ENCODE measurements at regions not wholly inside any gene's neighbourhood (a gene's known extent, or its start where the extent isn't known, plus 50 kb on each side); places are given as distances from the start of the nearest gene placed in this dataset.

DNA sequence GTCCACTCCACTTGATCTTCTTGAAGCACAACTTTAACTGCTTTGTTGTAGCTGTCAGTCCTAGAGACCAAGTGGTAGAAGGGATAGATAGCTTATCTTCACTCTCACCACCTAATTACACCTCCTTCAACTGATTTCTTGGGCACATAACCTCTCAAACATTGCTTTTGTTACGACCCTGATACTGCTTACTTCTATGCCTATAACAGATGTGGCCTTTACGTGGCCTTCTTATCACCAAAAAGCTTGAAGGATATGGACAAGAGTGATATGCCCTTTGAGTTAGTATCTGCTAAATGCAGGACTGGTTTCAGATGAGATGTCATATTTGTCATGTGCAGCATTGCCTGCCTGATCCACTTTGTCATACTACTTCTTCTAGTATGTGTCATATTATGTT, 847.2 kb downstream of the TDRD15 start:
- H3K4me1 ChIP-seq (ENCODE audit: control insufficient read depth, insufficient read depth, low read length): no peaks in the 10 kb centered on the region
- no peaks in the 10 kb centered on the region for H3K36me3 ChIP-seq (ENCODE audit: control insufficient read depth in 2 of 2, insufficient read depth in 1 of 2, low read length in 2 of 2)
- no peaks in the 10 kb centered on the region for H3K9me3 ChIP-seq (ENCODE audit: control insufficient read depth, insufficient read depth, low read depth, low read length)
- CTCF ChIA-PET: no interaction called here
- TF ChIP-seq YY1 (tag by site-specific recombination; IDR thresholded peaks at IDR 0.05) (no peak), GLI2 (tag by site-specific recombination; IDR thresholded peaks at IDR 0.05; ENCODE audit: borderline replicate concordance, low read depth) (no peak), ZNF140 (tag by site-specific recombination; IDR thresholded peaks at IDR 0.05) (no peak), ZNF544 (tag by site-specific recombination; IDR thresholded peaks at IDR 0.05) (no peak), KLF10 (tag by site-specific recombination; IDR thresholded peaks at IDR 0.05) (no peak)
- POLR2A ChIA-PET: no interaction called here
- no peak overlapping the region for H3K4me3 ChIP-seq (ENCODE audit: low read depth, low read length)
- H3K27ac ChIP-seq (ENCODE audit: extremely low read depth, low read depth, low read length): no peak overlapping the region

DNA sequence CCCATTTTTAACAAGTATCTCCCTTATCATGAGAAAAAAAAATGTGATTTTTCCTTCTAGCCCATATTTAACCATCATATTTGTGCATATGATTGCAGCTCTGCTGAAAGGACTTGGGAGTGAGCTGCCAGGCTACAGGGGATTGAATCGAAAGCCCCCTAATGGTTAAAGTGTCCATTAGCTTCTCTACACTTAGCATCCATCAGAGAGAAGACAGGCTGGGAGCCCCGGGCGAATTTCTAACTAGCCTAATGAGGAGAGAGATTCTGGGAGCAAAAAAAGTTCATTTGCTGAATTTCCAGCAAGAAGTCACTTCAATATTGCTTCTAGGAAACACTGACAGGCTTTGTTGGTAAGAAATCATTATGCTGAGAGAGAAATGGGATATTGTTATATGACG, 848.8 kb downstream of the TDRD15 start:
- H3K27ac ChIP-seq (ENCODE audit: extremely low read depth, low read depth, low read length): no peak overlapping the region
- no peaks in the 10 kb centered on the region for H3K4me1 ChIP-seq (ENCODE audit: control insufficient read depth, insufficient read depth, low read length)
- CTCF ChIA-PET: no interaction called here
- no peak overlapping the region for H3K4me3 ChIP-seq (ENCODE audit: low read depth, low read length)
- H3K36me3 ChIP-seq (ENCODE audit: control insufficient read depth in 2 of 2, insufficient read depth in 1 of 2, low read length in 2 of 2): no peaks in the 10 kb centered on the region
- no peaks in the 10 kb centered on the region for H3K9me3 ChIP-seq (ENCODE audit: control insufficient read depth, insufficient read depth, low read depth, low read length)
- POLR2A ChIA-PET: no interaction called here
- TF ChIP-seq ZNF707 (tag by site-specific recombination; IDR thresholded peaks at IDR 0.05) (no peak), ZNF768 (tag by site-specific recombination; IDR thresholded peaks at IDR 0.05) (no peak), ZNF843 (tag by site-specific recombination; IDR thresholded peaks at IDR 0.05) (no peak), ZNF174 (tag by site-specific recombination; IDR thresholded peaks at IDR 0.05) (no peak), GLIS2 (tag by site-specific recombination; IDR thresholded peaks at IDR 0.05) (no peak), ZBTB48 (tag by site-specific recombination; IDR thresholded peaks at IDR 0.05) (no peak), ZNF585B (tag by site-specific recombination; IDR thresholded peaks at IDR 0.05) (no peak), ZBTB1 (tag by site-specific recombination; IDR thresholded peaks at IDR 0.05) (no peak), FEZF1 (tag by site-specific recombination; IDR thresholded peaks at IDR 0.05) (no peak), ZNF169 (tag by site-specific recombination; IDR thresholded peaks at IDR 0.05) (no peak), ZNF664 (tag by site-specific recombination; IDR thresholded peaks at IDR 0.05) (no peak)

DNA sequence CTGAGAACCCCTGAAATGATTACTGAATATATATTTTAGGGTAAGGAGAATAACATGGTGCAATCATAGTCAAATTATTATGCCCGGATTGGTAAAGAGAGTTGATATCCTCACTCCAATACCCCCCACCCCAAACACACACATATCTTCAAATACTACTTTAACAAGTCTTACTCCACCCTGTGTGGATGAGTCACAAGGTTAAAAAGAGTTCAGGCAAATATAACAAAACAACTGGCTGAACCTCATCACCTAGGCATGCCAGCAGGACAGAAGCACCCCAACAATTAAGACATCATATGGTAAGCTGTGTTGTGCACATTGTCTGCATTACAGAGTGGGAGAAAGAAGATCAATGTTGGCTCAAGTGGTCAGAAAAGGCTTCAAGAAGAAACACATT, 857.4 kb downstream of the TDRD15 start:
- no peak overlapping the region for H3K27ac ChIP-seq (ENCODE audit: extremely low read depth, low read depth, low read length)
- H3K9me3 ChIP-seq (ENCODE audit: control insufficient read depth, insufficient read depth, low read depth, low read length): no peaks in the 10 kb centered on the region
- ChIA-PET POLR2A (no interaction called here), CTCF (no interaction called here)
- H3K4me3 ChIP-seq (ENCODE audit: low read depth, low read length): no peak overlapping the region
- no peaks in the 10 kb centered on the region for H3K36me3 ChIP-seq (ENCODE audit: control insufficient read depth in 2 of 2, insufficient read depth in 1 of 2, low read length in 2 of 2)
- H3K4me1 ChIP-seq (ENCODE audit: control insufficient read depth, insufficient read depth, low read length): no peaks in the 10 kb centered on the region
- TF ChIP-seq ZNF785 (tag by site-specific recombination; IDR thresholded peaks at IDR 0.05) (no peak), MZF1 (tag by site-specific recombination; IDR thresholded peaks at IDR 0.05; ENCODE audit: borderline replicate concordance) (no peak), ZNF621 (tag by site-specific recombination; IDR thresholded peaks at IDR 0.05) (no peak), ZNF132 (tag by site-specific recombination; IDR thresholded peaks at IDR 0.05; ENCODE audit: borderline replicate concordance) (no peak), ZIC2 (tag by site-specific recombination; IDR thresholded peaks at IDR 0.05) (no peak), ZNF335 (tag by site-specific recombination; conservative IDR thresholded peaks at IDR 0.05) (no peak), ZNF184 (tag by site-specific recombination; IDR thresholded peaks at IDR 0.05) (no peak), ZNF155 (tag by site-specific recombination; IDR thresholded peaks at IDR 0.05) (no peak), ZNF510 (tag by site-specific recombination; IDR thresholded peaks at IDR 0.05; ENCODE audit: insufficient replicate concordance) (no peak), ZNF133 (tag by site-specific recombination; IDR thresholded peaks at IDR 0.05) (no peak), ZBTB8A (tag by site-specific recombination; IDR thresholded peaks at IDR 0.05) (no peak), ZNF114 (tag by site-specific recombination; IDR thresholded peaks at IDR 0.05) (no peak), ZNF366 (tag by site-specific recombination; conservative IDR thresholded peaks at IDR 0.05) (no peak)
- TF ChIP-seq, protein P1, sequence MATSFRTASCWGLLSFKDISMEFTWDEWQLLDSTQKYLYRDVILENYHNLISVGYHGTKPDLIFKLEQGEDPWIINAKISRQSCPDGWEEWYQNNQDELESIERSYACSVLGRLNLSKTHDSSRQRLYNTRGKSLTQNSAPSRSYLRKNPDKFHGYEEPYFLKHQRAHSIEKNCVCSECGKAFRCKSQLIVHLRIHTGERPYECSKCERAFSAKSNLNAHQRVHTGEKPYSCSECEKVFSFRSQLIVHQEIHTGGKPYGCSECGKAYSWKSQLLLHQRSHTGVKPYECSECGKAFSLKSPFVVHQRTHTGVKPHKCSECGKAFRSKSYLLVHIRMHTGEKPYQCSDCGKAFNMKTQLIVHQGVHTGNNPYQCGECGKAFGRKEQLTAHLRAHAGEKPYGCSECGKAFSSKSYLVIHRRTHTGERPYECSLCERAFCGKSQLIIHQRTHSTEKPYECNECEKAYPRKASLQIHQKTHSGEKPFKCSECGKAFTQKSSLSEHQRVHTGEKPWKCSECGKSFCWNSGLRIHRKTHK (tag by site-specific recombination; IDR thresholded peaks at IDR 0.05): no peak
- TF ChIP-seq, protein P2, sequence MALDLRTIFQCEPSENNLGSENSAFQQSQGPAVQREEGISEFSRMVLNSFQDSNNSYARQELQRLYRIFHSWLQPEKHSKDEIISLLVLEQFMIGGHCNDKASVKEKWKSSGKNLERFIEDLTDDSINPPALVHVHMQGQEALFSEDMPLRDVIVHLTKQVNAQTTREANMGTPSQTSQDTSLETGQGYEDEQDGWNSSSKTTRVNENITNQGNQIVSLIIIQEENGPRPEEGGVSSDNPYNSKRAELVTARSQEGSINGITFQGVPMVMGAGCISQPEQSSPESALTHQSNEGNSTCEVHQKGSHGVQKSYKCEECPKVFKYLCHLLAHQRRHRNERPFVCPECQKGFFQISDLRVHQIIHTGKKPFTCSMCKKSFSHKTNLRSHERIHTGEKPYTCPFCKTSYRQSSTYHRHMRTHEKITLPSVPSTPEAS (tag by site-specific recombination; IDR thresholded peaks at IDR 0.05): no peak
- TF ChIP-seq, protein P3, sequence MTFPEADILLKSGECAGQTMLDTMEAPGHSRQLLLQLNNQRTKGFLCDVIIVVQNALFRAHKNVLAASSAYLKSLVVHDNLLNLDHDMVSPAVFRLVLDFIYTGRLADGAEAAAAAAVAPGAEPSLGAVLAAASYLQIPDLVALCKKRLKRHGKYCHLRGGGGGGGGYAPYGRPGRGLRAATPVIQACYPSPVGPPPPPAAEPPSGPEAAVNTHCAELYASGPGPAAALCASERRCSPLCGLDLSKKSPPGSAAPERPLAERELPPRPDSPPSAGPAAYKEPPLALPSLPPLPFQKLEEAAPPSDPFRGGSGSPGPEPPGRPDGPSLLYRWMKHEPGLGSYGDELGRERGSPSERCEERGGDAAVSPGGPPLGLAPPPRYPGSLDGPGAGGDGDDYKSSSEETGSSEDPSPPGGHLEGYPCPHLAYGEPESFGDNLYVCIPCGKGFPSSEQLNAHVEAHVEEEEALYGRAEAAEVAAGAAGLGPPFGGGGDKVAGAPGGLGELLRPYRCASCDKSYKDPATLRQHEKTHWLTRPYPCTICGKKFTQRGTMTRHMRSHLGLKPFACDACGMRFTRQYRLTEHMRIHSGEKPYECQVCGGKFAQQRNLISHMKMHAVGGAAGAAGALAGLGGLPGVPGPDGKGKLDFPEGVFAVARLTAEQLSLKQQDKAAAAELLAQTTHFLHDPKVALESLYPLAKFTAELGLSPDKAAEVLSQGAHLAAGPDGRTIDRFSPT (tag by site-specific recombination; IDR thresholded peaks at IDR 0.05): no peak

All from HEK293 (cell line).